DMS 273 (cell line): ENCODE measurements at regions not wholly inside any gene's neighbourhood (a gene's known extent, or its start where the extent isn't known, plus 50 kb on each side); places are given as distances from the start of the nearest gene placed in this dataset.

ENCODE experiments used
- DNase-seq: peaks from one replicate; lab custom pipeline; 2025; ENCODE audit not compliant: unreplicated experiment; lab: John Stamatoyannopoulos, UW

DNA sequence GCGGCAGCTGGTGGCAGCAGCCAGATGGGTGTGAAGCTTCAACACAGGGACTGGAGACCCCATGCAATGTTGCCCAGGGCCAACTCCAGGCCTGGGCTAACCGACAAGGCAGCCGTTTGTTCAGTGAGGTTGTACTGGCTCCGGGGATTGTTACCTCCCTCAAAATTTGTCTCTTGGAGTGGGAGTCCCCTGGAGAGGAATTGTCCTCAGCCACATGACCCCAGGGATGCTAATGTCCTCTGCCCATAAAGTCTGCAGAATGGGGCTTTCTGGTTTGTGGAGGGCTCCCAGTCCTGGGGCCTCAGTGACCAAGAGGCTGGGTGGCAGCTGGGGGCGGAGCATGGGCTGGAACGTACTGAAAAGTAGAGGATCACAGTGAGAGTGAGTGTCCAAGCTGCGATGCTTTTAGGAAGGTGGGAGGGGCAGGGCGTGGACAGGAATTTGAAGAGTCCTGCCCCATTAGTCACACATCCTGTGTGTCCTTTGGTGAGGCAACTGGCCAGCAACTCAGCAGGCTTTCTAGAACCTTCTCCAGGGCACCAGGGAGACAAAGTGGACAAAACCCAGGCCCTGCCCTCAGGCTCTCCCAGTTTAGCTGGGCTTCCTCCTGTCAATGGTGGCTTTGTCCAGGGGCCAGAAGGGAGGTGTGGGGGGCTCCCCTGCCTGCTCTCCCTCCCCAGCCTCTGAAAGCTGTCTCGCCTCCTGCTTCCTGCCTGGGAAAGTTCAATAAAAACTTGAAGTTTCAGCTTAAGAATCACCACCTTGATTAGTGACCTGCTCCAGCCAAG, 114.0 kb downstream of the NSG2 start:
- DNase-seq: no peak

DNA sequence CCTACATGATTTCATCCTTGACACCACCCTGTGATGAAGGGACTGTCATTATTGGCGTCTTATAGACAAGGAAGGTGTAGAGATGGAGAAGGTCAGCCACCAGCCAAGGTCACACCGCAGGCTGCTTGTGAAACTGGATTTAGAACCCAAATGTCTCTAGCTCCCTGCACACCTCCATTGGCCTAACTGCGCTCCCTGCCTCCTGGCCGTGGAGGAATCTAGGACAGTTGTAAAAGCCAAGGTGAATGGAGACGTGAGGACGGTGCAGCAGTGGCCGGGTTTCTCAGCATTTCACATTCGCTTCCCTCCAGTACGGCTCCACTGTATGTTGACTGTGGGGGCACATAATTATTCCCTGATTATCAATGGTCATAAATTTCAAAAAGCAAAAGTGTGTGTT, 119.9 kb downstream of the NSG2 start:
- no peak for DNase-seq

DNA sequence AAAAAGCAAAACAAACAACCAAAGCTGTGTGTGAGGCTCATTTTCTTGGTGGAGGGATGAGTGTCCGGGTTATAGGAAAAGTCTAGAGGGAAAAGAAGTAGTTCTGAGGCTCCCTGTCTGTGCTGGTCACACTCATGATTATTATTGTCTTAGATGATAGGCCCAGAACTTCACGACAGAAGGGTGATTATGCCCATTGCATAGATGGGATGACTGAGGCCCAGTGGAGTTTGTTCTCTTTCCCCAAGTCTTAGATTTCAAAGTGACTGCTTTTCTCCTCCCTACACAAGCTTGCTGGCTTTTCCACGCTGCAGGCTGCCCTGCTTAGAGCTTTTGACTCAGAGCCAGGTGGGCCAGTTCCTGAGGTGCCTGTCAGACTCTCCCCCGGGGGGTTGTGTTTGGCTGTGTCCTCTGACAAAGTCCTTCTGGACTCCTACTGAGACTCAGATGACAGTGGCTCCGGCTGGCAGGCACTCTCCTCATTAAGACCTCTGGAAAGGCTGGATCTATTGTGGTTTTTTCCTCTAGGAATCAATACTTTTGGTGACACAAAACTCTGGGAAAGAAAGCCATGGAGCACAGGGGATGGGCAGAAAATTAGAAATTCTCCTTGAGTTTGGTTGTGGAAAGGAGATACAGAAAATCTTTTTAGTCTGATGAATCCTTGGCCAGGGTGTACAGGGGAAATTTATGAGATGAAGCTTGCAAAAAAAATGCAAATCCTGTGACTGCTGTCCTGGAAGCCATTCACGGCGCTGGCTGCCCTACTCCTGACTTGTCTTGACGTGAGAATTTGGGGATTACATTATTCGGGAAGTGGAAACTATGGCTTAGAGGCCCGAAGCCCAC, 120.9 kb downstream of the NSG2 start:
- DNase-seq: no peak

DNA sequence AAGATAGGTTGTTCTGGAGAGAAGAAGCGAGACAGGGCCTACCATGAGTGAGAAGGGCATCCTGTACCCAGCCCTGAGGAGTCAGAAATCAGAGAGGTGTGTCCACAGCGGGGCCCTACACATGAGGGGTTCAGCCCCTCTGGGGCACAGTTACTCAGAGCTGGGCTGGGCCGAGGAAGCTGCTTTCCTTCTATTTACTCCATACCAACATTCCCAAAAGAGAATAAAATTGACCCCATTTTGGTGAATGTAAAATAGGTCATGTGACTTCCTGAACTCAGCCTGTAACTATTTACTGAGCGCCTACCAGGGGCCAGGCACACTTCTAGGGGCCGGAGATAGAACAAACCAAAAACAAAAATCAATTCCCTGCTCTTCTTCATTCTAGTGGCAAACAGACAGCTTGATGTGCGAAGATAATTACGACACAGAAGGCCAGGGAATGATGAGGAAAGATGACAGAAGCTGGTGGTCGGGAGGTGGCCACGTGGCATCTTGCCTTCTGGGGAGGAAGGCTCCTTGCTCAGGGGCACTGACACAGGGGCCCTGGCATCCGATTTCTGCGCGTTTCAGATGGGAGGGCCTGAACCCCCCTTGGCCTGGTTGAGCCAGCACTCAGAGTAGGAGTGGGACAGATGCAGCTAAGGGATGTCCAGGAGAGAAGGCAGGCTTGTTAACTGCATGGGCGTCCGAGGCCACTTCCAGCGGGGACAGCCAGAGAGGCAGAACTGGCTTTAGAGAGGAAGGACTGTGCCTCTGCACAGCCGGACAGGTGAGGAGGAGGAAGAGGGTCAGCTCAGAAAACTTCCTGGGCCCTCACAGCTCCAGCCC, 121.8 kb downstream of the NSG2 start:
- no peak for DNase-seq

DNA sequence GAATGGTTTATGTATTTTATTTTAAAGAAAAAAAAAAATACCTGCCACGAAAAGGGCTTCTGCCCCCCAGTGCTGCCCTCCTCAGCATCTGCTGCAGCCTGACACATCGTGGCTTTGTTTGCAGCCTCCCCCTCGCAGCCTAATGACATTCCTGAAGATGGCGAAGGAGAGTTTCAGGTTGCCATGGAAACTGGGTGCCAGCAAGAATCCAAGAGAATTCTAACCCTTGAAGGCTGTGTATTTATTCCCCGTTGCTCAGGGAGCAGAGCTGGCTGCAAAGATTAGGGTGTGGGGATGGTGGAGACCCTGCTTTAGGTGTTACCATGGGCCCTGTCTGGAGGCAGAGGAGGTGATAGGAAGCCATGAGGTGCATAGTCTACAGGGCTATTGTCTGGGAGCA, 126.6 kb downstream of the NSG2 start:
- no peak for DNase-seq

DNA sequence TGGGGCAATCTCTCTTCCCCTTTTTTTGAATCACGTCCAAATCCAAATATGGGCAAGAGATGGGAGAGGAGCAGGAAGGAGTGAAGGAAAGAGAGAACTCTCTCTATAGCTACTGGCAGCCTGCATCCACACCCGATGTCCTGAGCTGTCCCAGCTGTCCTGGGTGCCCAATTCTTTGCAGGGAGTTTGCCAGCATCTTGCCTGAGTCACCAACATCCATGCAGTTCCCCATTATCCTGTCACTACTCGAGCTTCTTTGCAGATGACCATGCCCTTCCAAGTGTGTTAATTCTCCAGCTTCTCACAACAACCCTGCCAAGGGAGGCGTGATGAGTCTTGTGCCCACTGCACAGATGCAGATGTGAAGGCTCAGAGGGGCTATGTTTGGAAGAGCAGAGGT, 127.1 kb downstream of the NSG2 start:
- no peak for DNase-seq

DNA sequence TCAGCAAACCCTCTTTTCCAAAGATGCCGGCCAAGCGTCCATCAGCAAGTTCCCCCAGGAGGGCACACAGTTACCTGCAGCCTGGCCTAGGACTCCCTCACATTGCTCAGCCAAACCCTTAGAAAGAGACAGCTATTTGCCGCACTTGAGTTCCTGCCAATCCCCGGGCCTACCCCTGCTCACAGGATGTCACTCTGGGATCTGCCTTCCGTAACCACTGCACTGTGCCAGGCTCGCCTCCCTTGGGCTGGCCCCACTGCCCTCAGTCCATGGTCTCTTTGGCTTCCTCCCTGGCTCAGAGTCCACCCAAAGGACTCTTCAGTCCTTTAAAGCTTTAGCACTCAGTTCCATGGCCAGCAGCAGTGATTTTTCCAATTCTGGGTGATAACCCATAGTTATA, 128.3 kb downstream of the NSG2 start:
- DNase-seq: no peak

DNA sequence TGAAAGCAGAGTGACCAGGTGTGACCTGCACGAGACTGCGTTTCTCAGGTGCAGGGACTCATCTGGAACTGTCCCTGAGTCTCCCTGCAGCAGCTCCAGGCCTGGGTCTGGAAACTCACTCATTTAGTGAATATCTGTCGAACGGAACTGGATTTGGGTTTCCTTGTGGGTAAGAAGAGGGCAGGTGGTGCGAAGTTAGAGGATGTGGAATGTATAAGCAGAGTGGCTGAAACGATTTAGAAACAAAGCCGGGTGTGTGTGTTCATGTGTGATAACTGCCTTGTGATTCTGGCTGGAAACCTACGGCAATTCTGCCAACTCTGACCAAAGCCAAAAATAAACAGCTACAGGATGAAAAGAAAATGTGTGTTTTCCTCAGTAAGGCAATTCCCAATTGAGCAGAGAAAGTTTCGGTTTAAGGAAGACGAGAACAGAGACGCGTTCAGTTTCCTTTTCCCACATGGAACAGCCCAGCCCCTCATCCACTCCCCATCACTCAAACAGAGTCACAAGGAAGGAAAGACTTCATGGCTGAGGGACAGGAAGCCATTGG, 130.3 kb downstream of the NSG2 start:
- DNase-seq: no peak

DNA sequence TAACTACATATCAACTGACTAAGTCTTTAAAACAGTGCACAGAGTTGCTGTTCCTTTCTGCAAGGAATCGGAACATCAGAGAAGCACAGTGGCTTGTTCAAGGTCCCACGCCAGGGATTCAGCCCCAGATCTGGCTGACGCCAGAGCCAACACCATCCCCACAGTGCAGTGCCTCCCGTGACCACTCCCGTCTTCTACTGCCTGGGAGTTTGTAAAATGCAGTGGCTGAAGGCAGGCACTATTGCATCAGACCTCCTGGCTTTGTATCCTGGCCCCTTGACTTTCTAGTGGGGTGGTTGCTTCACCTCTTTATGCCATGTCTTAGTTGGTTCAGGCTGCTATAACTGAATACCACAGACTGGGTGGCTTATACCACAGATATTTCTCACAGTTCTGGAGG, 131.0 kb downstream of the NSG2 start:
- DNase-seq: no peak

DNA sequence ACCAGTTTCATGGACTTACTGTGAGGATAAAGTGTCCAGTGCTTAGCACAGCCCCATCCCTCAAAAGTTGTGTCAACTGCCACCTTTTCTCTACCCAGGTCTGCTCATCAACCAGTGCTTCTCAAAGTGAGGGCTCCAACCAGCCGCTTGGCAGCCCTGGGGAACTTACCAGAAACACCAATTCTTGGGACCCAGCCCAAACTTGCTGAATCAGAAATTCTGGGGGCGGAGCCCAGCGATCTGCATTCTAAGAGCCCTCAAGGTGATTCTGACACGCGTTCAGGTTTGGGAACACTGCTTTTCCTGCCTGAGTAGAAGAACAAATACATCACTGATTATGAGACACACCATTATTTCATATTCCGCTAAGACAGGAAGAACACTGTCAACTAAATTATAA, 132.0 kb downstream of the NSG2 start:
- DNase-seq: no peak

DNA sequence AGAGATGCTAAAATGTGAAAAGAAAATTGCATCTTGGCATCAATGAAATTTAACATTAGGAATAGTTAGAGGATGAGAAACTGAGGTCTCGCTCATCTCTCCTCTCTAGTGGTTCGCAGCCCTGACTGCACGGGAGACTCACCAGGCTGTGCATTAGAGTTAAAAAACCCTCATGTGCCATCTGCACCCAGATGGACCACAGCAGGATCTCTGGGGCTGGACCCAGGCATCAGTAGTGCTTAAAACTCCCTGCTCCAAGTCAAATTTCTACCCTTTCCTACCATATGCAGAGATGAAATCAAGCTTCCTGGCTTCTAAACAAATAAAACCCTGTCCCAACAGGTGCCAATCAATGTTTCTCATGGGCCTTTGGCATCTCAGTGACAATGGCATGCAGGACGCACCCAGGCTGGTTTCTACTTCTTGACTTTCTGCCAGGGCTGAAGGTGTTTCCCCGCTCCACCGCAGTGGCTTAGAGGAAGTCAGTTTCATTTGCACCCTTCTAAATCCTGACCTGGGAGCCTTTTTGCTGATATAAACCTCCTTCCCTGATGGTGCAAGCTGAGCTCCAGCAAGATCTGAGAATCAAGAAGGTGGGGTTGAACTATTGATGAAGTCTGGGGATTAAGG, 132.6 kb downstream of the NSG2 start:
- no peak for DNase-seq

DNA sequence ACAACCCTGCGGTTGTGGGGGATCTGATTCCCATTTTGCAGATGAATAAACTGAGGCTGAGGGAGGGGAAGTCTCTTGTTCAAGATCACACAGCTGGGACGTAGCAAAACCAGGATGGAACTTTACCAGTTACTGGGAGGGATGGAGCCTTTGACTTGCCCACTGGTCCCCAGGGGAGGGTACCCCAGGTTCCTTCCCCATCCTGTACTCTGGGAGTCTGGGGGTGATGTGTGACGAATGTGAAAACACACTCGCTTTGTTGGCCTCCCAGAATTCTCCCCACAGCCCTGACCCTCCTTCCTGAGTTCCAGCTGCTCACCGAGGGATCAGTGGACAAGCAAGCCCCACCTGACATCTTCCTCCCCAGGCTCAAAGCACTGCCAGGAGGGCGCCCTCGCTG, 135.1 kb downstream of the NSG2 start:
- DNase-seq: no peak

DNA sequence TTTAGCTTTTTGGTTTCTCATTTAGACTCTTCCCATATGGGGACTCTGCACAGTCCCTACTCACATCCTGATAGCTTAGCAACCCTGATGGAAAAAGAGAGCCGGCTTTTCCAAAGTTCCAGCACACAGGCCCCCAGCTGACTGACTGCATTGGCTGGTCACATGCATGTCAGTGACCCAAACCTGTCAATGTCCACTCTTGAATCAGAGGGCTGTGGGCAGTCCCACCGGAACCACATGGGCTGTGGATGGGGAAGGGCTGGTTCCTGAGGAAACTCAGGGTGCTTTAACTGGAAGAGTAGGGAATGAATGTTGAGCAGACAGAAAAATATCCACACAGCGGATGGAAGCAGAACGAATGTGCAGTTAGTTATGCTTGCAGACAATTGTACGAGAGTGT, 136.6 kb downstream of the NSG2 start:
- DNase-seq: no peak

DNA sequence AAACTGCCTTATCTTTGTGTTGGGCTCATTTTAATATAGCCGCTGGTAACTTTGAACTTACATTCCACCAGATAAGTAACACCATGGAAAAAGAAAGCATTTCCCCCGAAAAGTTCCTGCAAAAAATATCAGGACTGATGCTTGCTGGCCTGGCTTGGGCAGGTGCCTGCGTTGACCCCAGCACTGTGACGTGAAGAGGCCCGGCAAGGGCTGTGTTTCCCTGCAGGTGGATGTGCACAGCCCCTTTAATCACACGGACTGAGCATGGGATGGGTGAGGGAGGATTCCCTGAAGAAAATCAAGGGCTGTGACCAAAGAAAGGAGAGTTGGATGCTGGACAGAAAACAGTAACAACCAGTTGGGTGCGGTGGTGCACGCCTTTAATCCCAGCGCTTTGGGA, 138.2 kb downstream of the NSG2 start:
- DNase-seq: no peak

DNA sequence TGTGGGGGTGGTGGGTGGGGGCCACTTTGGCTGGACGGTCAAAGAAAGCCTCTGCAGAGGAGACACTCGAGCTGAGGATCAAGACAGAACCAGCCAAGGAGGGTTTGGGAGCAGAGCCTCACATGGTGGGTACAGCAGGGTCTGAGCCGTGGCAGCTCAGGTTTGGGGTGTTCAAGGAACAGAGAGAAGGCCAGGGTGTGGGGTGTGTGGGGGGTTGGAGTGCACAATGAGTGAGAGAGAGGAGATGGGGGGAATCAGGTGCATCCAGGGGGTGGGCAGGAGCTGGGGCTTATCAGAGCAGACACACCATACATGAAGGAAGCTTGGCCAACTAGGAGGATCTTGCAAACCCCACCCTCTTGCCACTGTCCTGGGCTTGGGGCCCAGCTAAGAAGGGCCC, 140.0 kb downstream of the NSG2 start:
- DNase-seq: no peak

DNA sequence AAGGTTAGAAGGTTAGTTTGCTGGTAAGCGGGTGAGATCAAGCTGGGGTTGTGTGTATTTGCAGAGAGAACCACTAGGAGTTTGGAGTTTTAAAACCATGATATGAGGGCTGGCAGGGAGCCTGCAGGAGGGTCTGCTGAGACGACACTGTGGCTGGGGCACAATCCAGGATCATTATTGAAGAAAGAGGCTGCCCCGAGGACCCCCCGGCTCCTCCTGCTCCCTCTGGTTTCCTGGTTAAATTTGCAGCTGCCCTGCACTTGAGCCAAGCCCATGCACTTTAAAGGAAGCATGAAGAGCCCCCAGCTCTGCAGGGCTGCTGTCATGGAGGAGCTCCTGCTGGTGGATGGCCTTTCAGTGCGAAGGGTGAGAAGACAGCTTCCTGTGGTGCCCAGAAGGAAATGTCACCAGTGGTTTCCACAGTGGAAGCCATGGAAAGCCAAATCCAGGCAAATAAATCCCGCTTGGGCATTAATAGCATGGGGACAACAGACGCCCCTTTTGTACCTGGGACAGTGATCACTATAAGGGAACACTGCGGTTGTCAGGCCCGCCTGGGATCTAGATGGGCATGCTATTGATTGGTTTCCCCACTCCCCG, 140.7 kb downstream of the NSG2 start:
- no peak for DNase-seq

DNA sequence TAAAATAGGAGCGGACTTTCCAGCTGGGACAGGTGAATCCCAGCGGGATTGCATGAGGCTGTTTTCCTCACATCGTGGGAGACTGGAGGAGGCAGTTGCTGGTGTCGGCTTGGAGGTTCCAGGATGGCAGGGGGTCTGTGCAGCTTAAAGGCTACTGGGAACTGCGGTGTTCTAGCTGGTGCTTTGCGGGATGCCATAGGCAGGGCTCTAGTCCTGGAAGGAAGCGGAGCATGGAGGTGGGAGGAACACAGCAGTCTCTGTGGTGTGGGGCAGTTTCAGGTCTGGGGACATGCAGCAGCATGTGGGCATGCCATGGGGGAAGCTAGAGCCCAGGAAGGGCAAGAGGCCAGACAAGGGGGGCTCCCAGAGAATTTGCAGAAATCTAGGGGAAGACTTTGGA, 141.5 kb downstream of the NSG2 start:
- DNase-seq: no peak

DNA sequence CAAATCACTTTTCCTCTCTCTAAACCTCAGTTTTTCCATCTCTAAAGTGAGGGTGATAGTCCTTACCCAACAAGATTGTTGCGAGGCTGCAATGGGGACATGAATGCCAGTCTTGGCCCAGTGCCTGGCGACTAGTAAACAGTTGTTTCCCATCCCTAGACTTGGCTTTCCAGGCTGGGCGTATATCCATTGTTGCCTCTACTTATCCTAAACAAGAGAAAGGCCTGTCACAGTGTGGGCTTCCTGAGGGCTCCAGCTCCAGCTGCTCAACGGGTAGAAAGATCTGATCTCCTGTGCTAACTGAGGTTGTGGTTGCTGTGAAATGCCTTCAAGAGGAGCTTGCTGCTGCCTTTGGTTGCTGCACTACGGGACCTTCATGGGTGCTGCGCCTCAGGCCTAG, 142.0 kb downstream of the NSG2 start:
- no peak for DNase-seq

DNA sequence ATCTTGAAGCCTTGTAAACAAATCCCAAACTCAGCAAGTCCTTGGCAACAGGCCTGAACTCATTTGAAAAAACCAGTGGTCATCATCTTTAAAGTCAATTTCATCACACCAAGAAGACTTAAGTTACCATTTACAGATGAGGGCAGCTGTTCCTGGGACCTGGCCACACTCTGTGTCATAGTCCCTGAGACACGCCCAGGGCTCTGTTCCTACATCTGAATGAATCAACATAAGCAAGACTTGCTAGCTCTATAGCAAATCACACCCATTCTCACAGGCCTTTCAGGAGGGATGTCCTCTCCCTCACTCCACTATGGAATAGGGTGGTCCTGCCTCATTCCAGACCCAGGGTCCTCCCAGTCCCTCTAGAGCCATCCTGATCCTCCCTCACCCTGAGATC, 142.8 kb downstream of the NSG2 start:
- DNase-seq: no peak
